Ectodermal cell (in vitro differentiated cells): ENCODE measurements at regions not wholly inside any gene's neighbourhood (a gene's known extent, or its start where the extent isn't known, plus 50 kb on each side); places are given as distances from the start of the nearest gene placed in this dataset.

Experiments used
- H3K27ac ChIP-seq: 2 replicates; pipeline ENCODE4 v1.7.0; 2013; ENCODE audit warnings: mild to moderate bottlenecking, low read depth, low read length; ENCODE audit not compliant: insufficient read depth, poor library complexity, severe bottlenecking
- H3K27me3 ChIP-seq: 2 replicates; pipeline ENCODE4 v1.7.0; 2013; ENCODE audit warnings: mild to moderate bottlenecking, low read length; ENCODE audit not compliant: insufficient read depth, control insufficient read depth, poor library complexity, severe bottlenecking
- H3K36me3 ChIP-seq: one replicate; pipeline ENCODE4 v1.7.0; 2013; ENCODE audit warnings: low read length; ENCODE audit not compliant: control insufficient read depth, insufficient read depth
- H3K4me1 ChIP-seq: one replicate; pipeline ENCODE4 v1.7.0; 2013; ENCODE audit warnings: low read length; ENCODE audit not compliant: control insufficient read depth, insufficient read depth
- H3K4me3 ChIP-seq: 2 replicates; pipeline ENCODE4 v1.7.0; 2013; ENCODE audit warnings: low read depth, low read length, control low read depth; ENCODE audit not compliant: insufficient read depth
- H3K9me3 ChIP-seq: 2 replicates; pipeline ENCODE4 v1.7.0; 2013; ENCODE audit warnings: mild to moderate bottlenecking, low read length, moderate library complexity; ENCODE audit not compliant: control insufficient read depth
- WGBS, 2 experiments: methylation state at CpG; one replicate each; pipeline ENCODE4 v1.1.7; 2013; ENCODE audit warnings: missing lambda C conversion rate in 2 of 2; 5-methylcytosine and 5-hydroxymethylcytosine counted together

- Histone ChIP-seq H3K27me3 (no peaks in the 10 kb centered on the region), H3K4me1 (peaks cover 22% of the 10 kb centered on the region), H3K27ac (no peak overlapping the region), H3K9me3 (no peaks in the 10 kb centered on the region), H3K4me3 (no peak overlapping the region), H3K36me3 (no peaks in the 10 kb centered on the region)
- whole genome bisulfite sequencing, 2 experiments = 90% methylated on average over 4 to 8 of the region's 8 CpGs
Observed at GRCh38 chrX:68898598-68898997, 69.8 kb downstream of the EFNB1 start.

- Histone ChIP-seq H3K36me3 (no peaks in the 10 kb centered on the region), H3K4me1 (peaks cover 25% of the 10 kb centered on the region), H3K27ac (no peak overlapping the region), H3K9me3 (no peaks in the 10 kb centered on the region), H3K4me3 (no peak overlapping the region), H3K27me3 (no peaks in the 10 kb centered on the region)
- WGBS, 2 experiments = 84 to 88% methylated on average over 8 of the region's 8 CpGs
Observed at GRCh38 chrX:68897118-68897945, 68.5 kb downstream of the EFNB1 start.

- Histone ChIP-seq H3K36me3 (no peaks in the 10 kb centered on the region), H3K27me3 (no peaks in the 10 kb centered on the region), H3K27ac (no peak overlapping the region), H3K4me3 (no peak overlapping the region), H3K4me1 (peaks cover 25% of the 10 kb centered on the region), H3K9me3 (no peaks in the 10 kb centered on the region)
- WGBS, 2 experiments = 87 to 89% methylated on average over 5 of the region's 6 CpGs
Observed at GRCh38 chrX:68896581-68896980, 67.8 kb downstream of the EFNB1 start.

GRCh38 chrX:68895778-68896177 is 67.0 kb downstream of the EFNB1 start:
- no peak overlapping the region for H3K27ac ChIP-seq
- 81 to 91% methylated on average over 5 of the region's 5 CpGs for WGBS, 2 experiments
- no peaks in the 10 kb centered on the region for H3K9me3 ChIP-seq
- H3K4me1 ChIP-seq = peaks cover 25% of the 10 kb centered on the region
- H3K27me3 ChIP-seq = no peaks in the 10 kb centered on the region
- H3K36me3 ChIP-seq = no peaks in the 10 kb centered on the region
- no peak overlapping the region for H3K4me3 ChIP-seq

- Histone ChIP-seq H3K36me3 (no peaks in the 10 kb centered on the region), H3K4me1 (peaks cover 25% of the 10 kb centered on the region), H3K4me3 (no peak overlapping the region), H3K9me3 (no peaks in the 10 kb centered on the region), H3K27ac (no peak overlapping the region), H3K27me3 (no peaks in the 10 kb centered on the region)
- WGBS, 2 experiments = 31 to 53% methylated on average over 4 of the region's 4 CpGs
Observed at GRCh38 chrX:68895341-68895755, 66.5 kb downstream of the EFNB1 start.

GRCh38 chrX:68894513-68895340 is 65.9 kb downstream of the EFNB1 start:
- 16 to 20% methylated on average over 48 of the region's 49 CpGs for WGBS, 2 experiments
- H3K4me3 ChIP-seq = no peak overlapping the region
- peaks cover 25% of the 10 kb centered on the region for H3K4me1 ChIP-seq
- no peak overlapping the region for H3K27ac ChIP-seq
- no peaks in the 10 kb centered on the region for H3K27me3 ChIP-seq
- no peaks in the 10 kb centered on the region for H3K36me3 ChIP-seq
- no peaks in the 10 kb centered on the region for H3K9me3 ChIP-seq

GRCh38 chrX:68894142-68894512 is 65.3 kb downstream of the EFNB1 start:
- Histone ChIP-seq H3K4me1 (peaks cover 25% of the 10 kb centered on the region), H3K9me3 (no peaks in the 10 kb centered on the region), H3K27me3 (no peaks in the 10 kb centered on the region), H3K36me3 (no peaks in the 10 kb centered on the region), H3K27ac (no peak overlapping the region), H3K4me3 (no peak overlapping the region)
- WGBS, 2 experiments = 69 to 72% methylated on average over 8 of the region's 8 CpGs

- Histone ChIP-seq H3K4me3 (no peak overlapping the region), H3K27me3 (no peaks in the 10 kb centered on the region), H3K36me3 (no peaks in the 10 kb centered on the region), H3K4me1 (peaks cover 25% of the 10 kb centered on the region), H3K9me3 (no peaks in the 10 kb centered on the region), H3K27ac (no peak overlapping the region)
- 8 to 10% methylated on average over 13 of the region's 13 CpGs for whole genome bisulfite sequencing, 2 experiments
Observed at GRCh38 chrX:68892651-68893050, 63.8 kb downstream of the EFNB1 start.

GRCh38 chrX:68892134-68892533 is 63.3 kb downstream of the EFNB1 start:
- Histone ChIP-seq H3K4me3 (no peak overlapping the region), H3K36me3 (no peaks in the 10 kb centered on the region), H3K27me3 (no peaks in the 10 kb centered on the region), H3K9me3 (no peaks in the 10 kb centered on the region), H3K27ac (no peak overlapping the region), H3K4me1 (peaks cover 25% of the 10 kb centered on the region)
- 82 to 84% methylated on average over 2 of the region's 2 CpGs for WGBS, 2 experiments
